ENCODE measurements at regions not wholly inside any gene's neighbourhood (a gene's known extent, or its start where the extent isn't known, plus 50 kb on each side); places are given as distances from the start of the nearest gene placed in this dataset.
"Not testable (repeated sequence)": the region's sequence is repeated elsewhere in the genome, so short reads cannot be mapped to it uniquely, and the experiment has no call there.

- no peak for DNase-seq (ENCODE audit: extremely low spot score)
- TF ChIP-seq CTCF (IDR thresholded peaks at IDR 0.05; ENCODE audit: control extremely low read depth, extremely low read depth, low read depth, missing control alignments), result no peak
- ChIA-PET POLR2A (no interaction called here), CTCF (no interaction called here)
These were observed 64.1 kb upstream of the CACHD1 start for GRCh38 chr1:64405833-64406232.

- ChIA-PET POLR2A (no interaction called here), CTCF (no interaction called here)
- TF ChIP-seq CTCF (IDR thresholded peaks at IDR 0.05; ENCODE audit: control extremely low read depth, extremely low read depth, low read depth, missing control alignments), result no peak
- no peak for DNase-seq (ENCODE audit: extremely low spot score)
These were observed 59.7 kb upstream of the CACHD1 start for GRCh38 chr1:64410217-64410616.

DNA sequence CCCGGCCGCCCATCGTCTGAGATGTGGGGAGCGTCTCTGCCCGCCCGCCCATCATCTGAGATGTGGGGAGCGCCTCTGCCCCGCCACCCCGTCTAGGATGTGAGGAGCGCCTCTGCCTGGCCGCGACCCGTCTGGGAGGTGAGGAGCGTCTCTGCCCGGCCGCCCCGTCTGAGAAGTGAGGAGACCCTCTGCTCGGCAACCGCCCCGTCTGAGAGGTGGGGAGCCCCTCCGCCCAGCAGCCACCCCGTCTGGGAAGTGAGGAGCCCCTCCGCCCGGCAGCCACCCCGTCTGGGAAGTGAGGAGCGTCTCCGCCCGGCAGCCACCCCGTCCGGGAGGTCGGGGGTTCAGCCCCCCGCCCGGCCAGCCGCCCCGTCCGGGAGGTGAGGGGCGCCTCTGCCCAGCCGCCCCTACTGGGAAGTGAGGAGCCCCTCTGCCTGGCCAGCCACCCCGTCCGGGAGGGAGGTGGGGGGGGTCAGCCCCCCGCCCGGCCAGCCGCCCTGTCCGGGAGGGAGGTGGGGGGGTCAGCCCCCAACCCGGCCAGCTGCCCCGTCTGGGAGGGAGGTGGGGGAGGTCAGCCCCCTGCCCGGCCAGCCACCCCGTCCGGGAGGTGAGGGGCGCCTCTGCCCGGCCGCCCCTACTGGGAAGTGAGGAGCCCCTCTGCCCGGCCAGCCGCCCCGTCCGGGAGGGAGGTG is 54.9 kb upstream of the CACHD1 start:
- DNase-seq (ENCODE audit: extremely low spot score); POLR2A ChIA-PET; CTCF ChIA-PET: not testable (repeated sequence)

GRCh38 chr1:64417803-64418202 is 52.1 kb upstream of the CACHD1 start:
- DNase-seq (ENCODE audit: extremely low spot score), result no peak
- TF ChIP-seq CTCF (IDR thresholded peaks at IDR 0.05; ENCODE audit: control extremely low read depth, extremely low read depth, low read depth, missing control alignments), result no peak
- POLR2A ChIA-PET, result no interaction called here
- CTCF ChIA-PET, result no interaction called here

All from GM10248 (cell line).